Fibroblast of mammary gland (primary cell): ENCODE measurements at regions not wholly inside any gene's neighbourhood (a gene's known extent, or its start where the extent isn't known, plus 50 kb on each side); places are given as distances from the start of the nearest gene placed in this dataset.
"Not testable (repeated sequence)": the region's sequence is repeated elsewhere in the genome, so short reads cannot be mapped to it uniquely, and the experiment has no call there.

ENCODE experiments used
- DNase-seq: peaks from one replicate; pipeline ENCODE4 v3.0.0-alpha.2; 2010; ENCODE audit warnings: low read depth
- H3K4me3 ChIP-seq: 2 replicates; pipeline ENCODE4 v1.5.1; 2011; ENCODE audit warnings: low read depth, mild to moderate bottlenecking, low read length, moderate library complexity; ENCODE audit not compliant: control insufficient read depth
- TF ChIP-seq, protein P1 (sequence below): conservative IDR thresholded peaks from 2 replicates; pipeline ENCODE4 v1.5.1; 2011; ENCODE audit warnings: low read depth, low read length, inconsistent platforms; ENCODE audit not compliant: control insufficient read depth, insufficient read depth

DNA sequence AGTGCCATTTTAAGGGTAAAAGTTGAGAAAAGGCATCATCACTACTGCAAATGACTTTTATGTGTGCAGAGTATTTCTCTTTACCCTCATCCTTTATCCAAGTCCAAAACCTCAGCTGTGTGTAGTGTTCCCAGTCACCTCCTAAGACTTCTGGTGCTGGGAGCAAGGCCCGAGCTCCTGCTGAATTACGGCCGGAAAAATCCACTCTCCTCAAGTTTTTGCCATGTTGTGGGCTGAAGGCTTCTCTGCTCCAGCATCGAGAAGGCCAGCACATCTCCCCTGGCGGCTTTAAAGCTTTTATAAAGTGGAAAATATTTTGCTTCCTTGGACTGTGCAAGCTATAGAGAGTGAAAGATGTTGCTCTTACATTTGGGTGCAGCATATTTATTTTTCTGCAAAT is 153.2 kb upstream of the THBS2 start:
- H3K4me3 ChIP-seq = no peak overlapping the region
- TF ChIP-seq, protein P1, sequence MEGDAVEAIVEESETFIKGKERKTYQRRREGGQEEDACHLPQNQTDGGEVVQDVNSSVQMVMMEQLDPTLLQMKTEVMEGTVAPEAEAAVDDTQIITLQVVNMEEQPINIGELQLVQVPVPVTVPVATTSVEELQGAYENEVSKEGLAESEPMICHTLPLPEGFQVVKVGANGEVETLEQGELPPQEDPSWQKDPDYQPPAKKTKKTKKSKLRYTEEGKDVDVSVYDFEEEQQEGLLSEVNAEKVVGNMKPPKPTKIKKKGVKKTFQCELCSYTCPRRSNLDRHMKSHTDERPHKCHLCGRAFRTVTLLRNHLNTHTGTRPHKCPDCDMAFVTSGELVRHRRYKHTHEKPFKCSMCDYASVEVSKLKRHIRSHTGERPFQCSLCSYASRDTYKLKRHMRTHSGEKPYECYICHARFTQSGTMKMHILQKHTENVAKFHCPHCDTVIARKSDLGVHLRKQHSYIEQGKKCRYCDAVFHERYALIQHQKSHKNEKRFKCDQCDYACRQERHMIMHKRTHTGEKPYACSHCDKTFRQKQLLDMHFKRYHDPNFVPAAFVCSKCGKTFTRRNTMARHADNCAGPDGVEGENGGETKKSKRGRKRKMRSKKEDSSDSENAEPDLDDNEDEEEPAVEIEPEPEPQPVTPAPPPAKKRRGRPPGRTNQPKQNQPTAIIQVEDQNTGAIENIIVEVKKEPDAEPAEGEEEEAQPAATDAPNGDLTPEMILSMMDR = no peak
- DNase-seq = peak; percentile 8

DNA sequence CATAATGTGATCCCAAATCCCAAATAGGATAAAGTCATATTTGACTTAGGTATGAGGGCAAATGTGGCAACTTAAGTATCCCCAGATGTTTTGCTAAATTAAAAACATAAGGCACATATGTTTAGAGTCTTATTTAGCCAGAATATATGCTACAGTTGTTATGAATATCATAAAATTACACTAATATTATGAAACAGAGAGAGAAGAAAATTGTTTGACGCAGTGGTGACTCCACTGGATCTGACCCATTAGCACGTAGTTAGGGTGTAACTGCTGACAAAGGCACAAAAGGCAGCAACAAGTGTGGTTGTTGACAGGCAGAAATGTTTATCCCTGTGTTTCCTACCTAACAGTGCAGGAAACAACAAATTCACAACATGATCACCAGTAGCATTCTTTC is 152.4 kb upstream of the THBS2 start:
- no peak overlapping the region for H3K4me3 ChIP-seq
- DNase-seq = peak; percentile 15
- TF ChIP-seq, protein P1 = no peak

DNA sequence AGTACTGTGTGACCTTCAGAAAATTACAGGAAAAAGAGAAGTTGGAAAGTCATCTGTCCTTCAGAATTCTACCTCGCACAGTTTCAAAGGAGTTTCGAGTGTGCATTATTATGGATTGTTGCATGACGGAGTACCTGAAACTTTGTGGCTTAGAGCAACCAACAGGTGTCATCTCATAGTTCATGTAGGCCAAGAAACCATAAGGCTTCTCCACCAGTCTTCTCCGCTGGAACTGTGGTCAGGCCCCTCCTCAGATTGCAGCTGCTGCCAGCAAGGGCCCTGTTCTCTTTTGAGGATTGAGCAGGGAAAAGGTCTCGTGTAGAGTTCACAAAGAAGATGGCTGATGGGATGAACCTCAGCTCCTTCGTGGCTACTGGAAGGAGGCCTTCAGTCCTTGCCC is 151.2 kb upstream of the THBS2 start:
- TF ChIP-seq, protein P1 = no peak
- no peak overlapping the region for H3K4me3 ChIP-seq
- no peak for DNase-seq

DNA sequence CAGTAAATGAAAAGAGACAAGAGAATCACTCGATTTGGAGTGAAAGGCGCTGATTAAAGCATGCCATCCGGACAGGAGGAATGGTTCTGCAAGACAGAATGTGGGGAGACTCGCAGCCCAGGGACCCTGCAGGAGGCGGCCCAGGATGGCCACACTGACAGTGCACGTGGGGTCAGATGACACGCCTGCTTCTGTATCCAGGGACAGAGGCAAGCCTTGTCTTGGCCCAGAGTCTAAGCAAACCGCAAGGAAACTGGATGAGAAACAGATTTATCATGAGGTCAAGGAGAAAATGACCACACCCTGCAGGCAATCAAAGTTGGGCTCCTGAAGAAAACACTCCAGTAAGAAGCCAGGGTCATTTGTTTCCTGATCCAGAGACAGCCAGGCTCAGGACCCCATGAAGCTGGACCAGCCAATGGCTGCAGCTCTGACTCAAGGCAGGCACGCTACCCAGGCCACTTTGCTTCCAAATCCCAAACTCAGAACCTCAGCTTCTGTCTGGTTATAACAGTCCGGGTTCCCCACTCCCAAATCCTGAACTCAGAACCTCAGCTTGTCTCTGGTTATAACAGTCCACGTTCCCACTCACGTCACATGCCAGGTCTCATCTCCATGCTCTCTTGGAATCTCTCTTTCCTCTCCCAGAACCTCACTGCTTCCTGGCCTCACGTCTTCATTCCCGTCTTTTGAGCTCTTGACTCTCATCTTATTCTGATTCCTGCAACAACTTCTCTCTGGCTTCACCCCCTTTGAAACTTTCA is 144.9 kb upstream of the THBS2 start:
- TF ChIP-seq, protein P1 = no peak
- DNase-seq = peak; percentile 70

DNA sequence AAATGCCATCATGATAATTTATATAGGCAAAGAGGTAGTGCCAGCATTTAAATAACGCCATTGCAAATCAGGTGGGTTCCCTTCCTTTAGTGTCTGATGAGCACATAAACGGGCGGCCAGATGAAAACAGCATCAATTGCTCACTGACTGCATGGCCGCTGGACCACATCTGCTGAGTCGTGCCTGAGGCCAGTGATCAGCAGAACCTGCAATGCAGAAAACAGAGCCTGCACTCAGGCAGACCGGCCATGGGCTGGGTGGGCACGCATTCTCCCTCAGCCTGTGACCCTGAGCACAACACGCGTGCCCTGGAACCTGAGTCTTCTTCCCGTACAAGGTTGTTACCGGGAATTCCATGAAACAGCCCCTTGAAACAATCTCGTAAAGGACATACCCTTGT is 144.0 kb upstream of the THBS2 start:
- DNase-seq = peak; percentile 31
- no peak overlapping the region for H3K4me3 ChIP-seq
- TF ChIP-seq, protein P1 = no peak

More for the DNA sequence above, 144.9 kb upstream of the THBS2 start:
- no peak overlapping the region for H3K4me3 ChIP-seq

DNA sequence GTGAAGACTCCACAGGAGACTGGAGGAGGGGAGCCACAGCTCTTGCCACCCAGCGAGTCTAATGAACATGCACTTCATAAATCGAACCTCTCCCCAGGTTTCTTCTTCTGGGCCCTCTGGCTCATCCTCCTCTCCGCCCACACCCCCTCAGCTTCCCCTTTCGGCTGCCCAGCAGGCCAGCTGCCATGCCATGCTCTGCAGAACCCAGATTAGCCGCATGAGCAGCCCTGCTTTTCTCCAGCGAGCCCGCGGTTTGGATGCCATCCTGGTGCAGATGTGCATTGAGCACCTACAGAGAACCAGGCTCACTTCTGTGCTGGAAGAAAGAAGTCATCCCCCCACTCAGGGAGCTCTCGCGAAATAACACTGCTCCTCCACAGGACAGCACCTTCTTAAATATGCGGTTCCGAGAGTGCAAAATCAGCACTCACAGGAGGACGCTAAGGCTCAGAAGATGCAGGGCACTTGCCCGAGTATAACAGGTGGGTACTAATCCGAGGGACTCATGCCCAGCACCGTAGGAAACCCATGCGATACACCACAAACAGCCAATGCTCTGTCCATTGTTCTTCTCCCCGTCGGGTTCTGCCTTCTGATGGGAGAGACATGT is 143.0 kb upstream of the THBS2 start:
- no peak overlapping the region for H3K4me3 ChIP-seq
- no peak for DNase-seq
- TF ChIP-seq, protein P1 = no peak

DNA sequence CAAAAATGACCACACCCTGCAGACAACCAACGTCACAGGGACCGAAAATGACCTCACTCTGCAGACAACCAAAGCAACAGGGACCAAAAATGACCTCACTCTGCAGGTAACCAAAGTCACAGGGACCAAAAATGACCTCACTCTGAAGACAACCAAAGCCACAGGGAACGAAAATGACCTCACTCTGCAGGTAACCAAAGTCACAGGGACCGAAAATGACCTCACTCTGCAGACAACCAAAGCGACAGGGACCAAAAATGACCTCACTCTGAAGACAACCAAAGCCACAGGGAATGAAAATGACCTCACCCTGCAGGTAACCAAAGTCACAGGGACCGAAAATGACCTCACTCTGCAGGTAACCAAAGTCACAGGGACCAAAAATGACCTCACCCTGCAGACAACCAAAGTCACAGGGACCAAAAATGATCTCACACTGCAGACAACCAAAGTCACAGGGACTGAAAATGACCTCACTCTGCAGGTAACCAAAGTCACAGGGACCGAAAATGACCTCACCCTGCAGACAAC is 142.4 kb upstream of the THBS2 start:
- not testable (repeated sequence) for H3K4me3 ChIP-seq, DNase-seq
